ENCODE measurements at regions not wholly inside any gene's neighbourhood (a gene's known extent, or its start where the extent isn't known, plus 50 kb on each side); places are given as distances from the start of the nearest gene placed in this dataset.

- Histone ChIP-seq H3K4me2 (no peak overlapping the region), H3K79me2 (no peaks in the 10 kb centered on the region), H3K4me1 (ENCODE audit: insufficient read depth) (no peaks in the 10 kb centered on the region), H4K20me1 (ENCODE audit: insufficient read depth, poor library complexity, severe bottlenecking) (no peaks in the 10 kb centered on the region), H3K9me3 (ENCODE audit: low read depth) (no peaks in the 10 kb centered on the region), H3K27ac (no peak overlapping the region), H3K36me3 (replicated peaks; ENCODE audit: insufficient read depth, low read depth) (no peaks in the 10 kb centered on the region), H3K4me3 (no peak overlapping the region), H2AFZ (no peak overlapping the region), H3K27me3 (no peaks in the 10 kb centered on the region), H3K9me2 (replicated peaks; ENCODE audit: insufficient read depth) (no peaks in the 10 kb centered on the region)
- TF ChIP-seq EZH2 (IDR thresholded peaks at IDR 0.05; ENCODE audit: borderline replicate concordance): no peak
- TF ChIP-seq CTCF (IDR thresholded peaks at IDR 0.05; ENCODE audit: poor library complexity): no peak
- no peak for TF ChIP-seq EZH2phosphoT487 (IDR thresholded peaks at IDR 0.05; ENCODE audit: low read depth, severe bottlenecking, unreplicated experiment)
- WGBS (ENCODE audit: low lambda C conversion rate, missing lambda C conversion rate): 87% methylated on average over 6 of the region's 6 CpGs
- no peak for DNase-seq (ENCODE audit: low spot score)
These were observed 130.7 kb upstream of the BACE2 start for GRCh38 chr21:41037212-41037611.

DNA sequence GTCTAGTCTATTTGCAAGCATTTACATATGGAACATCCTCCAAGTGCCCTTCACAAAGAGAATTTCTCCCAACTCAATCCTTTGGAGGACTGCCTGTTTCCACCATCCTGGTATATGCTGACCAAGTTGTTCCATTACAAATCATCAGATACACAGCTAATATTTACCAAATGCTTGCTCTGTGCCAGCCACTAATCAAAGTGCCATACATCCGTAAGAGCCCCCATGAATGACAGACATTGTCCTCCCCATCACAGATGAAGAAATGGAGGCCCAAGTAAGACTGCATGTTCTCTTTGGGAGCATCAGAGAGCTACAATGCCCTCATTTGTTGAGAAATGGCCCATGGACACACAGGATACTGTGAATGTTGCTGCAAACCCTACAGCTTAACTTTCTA lies 130.0 kb upstream of the BACE2 start:
- H4K20me1 ChIP-seq (ENCODE audit: insufficient read depth, poor library complexity, severe bottlenecking): no peaks in the 10 kb centered on the region
- 89% methylated on average over 1 of the region's 1 CpG for WGBS (ENCODE audit: low lambda C conversion rate, missing lambda C conversion rate)
- H3K9me2 ChIP-seq (replicated peaks; ENCODE audit: insufficient read depth): no peaks in the 10 kb centered on the region
- no peak for DNase-seq (ENCODE audit: low spot score)
- no peak overlapping the region for H3K27ac ChIP-seq
- no peaks in the 10 kb centered on the region for H3K79me2 ChIP-seq
- H3K27me3 ChIP-seq: no peaks in the 10 kb centered on the region
- no peak overlapping the region for H3K4me3 ChIP-seq
- H2AFZ ChIP-seq: no peak overlapping the region
- H3K4me1 ChIP-seq (ENCODE audit: insufficient read depth): no peaks in the 10 kb centered on the region
- no peaks in the 10 kb centered on the region for H3K9me3 ChIP-seq (ENCODE audit: low read depth)
- H3K36me3 ChIP-seq (replicated peaks; ENCODE audit: insufficient read depth, low read depth): no peaks in the 10 kb centered on the region
- TF ChIP-seq CTCF (IDR thresholded peaks at IDR 0.05; ENCODE audit: poor library complexity) (no peak), EZH2 (IDR thresholded peaks at IDR 0.05; ENCODE audit: borderline replicate concordance) (no peak), EZH2phosphoT487 (IDR thresholded peaks at IDR 0.05; ENCODE audit: low read depth, severe bottlenecking, unreplicated experiment) (no peak)
- H3K4me2 ChIP-seq: no peak overlapping the region

DNA sequence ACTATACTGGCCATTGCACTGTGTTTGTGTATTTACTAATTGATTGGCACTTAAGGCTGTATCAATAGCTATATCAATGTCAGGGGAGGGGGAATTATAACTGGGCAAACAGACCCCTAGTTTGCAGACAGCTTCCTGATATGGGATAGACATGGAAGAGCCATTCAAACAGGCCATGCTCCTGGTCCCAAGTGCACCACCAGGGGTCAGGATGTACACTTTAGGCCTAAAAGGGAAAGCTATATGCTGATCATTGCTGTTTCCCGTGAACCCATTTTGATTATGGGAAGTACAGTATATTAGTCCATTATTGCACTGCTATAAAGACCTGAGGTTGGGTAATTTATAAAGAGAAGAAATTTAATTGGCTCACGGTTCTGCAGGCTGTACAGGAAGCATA lies 124.9 kb upstream of the BACE2 start:
- Histone ChIP-seq H3K36me3 (replicated peaks; ENCODE audit: insufficient read depth, low read depth) (no peaks in the 10 kb centered on the region), H2AFZ (no peak overlapping the region), H3K79me2 (no peaks in the 10 kb centered on the region), H3K27me3 (no peaks in the 10 kb centered on the region), H4K20me1 (ENCODE audit: insufficient read depth, poor library complexity, severe bottlenecking) (no peaks in the 10 kb centered on the region), H3K9me2 (replicated peaks; ENCODE audit: insufficient read depth) (no peaks in the 10 kb centered on the region), H3K9me3 (ENCODE audit: low read depth) (no peaks in the 10 kb centered on the region), H3K27ac (no peak overlapping the region), H3K4me1 (ENCODE audit: insufficient read depth) (no peaks in the 10 kb centered on the region), H3K4me3 (no peak overlapping the region), H3K4me2 (no peak overlapping the region)
- 93% methylated on average over 2 of the region's 2 CpGs for WGBS (ENCODE audit: low lambda C conversion rate, missing lambda C conversion rate)
- DNase-seq (ENCODE audit: low spot score): no peak
- TF ChIP-seq CTCF (IDR thresholded peaks at IDR 0.05; ENCODE audit: poor library complexity): no peak
- TF ChIP-seq EZH2phosphoT487 (IDR thresholded peaks at IDR 0.05; ENCODE audit: low read depth, severe bottlenecking, unreplicated experiment): no peak
- no peak for TF ChIP-seq EZH2 (IDR thresholded peaks at IDR 0.05; ENCODE audit: borderline replicate concordance)

Measured in hepatocyte (in vitro differentiated cells).